NCI-H2081 treated with DMSO at 0.1 percent for 48 hours (cell line): ENCODE measurements at regions not wholly inside any gene's neighbourhood (a gene's known extent, or its start where the extent isn't known, plus 50 kb on each side); places are given as distances from the start of the nearest gene placed in this dataset.

Experiments
- DNase-seq: peaks from one replicate; lab custom pipeline; 2025; lab: John Stamatoyannopoulos, UW

DNA sequence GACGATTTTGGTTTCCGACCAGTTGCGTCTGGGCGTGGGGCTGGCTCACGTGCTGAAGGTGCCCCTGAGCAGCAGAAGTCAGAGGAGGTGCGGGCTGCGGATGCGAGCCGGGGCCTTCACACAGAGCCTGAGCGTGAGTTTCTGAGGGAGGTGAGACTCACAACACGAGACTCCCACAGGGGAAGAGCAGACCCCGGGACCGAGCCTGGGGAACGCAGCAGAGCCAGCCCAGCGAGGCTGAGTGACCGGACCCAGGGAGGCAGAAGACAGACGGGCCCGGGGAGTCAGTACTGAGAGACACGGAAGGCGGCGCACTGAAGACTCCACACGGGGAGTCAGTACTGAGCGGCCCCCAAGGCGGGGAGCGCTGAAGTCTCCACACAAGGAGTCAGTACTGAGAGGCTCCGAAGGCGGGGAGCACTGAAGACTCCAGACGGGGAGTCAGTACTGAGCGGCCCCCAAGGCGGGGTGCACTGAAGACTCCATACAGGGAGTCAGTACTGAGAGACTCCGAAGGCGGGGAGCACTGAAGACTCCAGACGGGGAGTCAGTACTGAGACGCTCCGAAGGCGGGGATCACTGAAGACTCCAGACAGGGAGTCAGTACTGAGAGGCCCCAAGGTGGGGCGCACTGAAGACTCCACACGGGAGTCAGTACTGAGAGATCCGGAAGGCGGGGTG, 77.8 kb downstream of the DLL1 start:
- no peak for DNase-seq

DNA sequence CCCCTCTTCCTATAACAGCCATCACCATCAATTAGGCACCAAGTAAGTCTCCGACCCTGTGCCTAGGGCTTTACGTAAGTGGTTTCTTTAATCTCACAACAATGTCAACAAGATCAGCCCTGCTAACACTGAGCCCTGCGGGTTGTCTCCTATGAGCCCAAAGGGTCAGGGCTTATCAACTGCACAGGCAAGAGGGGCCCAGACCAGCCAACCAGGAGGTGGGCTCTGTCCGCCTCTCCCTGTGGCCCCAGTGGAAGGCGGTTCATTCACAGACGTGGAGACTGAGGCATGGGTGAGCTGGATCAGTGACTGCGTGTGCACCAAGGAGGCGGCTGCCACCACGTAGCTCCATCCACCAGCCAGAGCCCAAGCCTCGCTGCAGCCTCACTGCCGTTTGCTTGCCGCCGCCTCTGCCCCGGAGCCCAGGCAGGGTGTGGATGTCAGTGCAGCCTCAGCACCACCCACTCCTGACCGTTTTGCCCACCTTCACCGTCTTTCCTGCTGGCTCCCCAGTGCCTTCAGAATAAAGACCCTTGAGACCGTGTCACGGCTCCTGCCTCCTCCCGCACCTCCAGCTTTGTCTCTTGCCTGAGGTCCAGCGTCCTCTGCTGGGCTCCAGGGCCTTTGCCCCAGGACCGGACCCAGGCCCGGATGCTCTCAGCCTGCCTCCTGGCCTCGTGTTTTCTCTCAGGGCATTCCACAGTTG, 78.7 kb downstream of the DLL1 start:
- DNase-seq, result no peak

DNA sequence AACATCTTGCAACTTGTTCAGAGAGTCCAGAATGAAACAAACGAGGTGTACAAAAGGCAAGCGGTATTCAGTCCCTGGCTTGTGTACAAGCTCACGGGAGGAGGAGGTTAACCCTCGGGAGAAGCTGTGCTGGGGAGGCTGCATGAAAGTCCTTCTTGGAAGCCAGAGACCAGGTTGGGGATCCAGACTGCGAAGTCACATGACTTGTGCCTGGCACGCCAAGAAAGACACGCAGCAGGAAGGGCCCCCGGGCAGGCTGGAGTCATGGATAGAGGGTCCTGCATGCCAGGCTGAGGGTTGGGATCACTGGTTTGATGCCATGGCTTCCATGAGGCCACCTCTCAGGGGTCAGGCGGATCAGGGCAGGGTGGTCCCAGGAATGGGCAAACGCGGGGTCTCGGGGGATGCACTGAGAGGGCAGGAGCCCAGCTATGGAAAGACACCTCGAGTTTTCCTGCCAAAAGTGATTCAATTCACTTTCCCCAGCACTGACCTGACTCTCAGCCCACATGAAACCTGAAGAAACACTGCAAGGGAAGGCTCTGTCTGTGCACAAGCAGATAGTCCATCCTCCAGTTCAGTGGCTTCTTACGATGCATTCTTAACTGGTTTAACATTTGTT, 79.4 kb downstream of the DLL1 start:
- no peak for DNase-seq

DNA sequence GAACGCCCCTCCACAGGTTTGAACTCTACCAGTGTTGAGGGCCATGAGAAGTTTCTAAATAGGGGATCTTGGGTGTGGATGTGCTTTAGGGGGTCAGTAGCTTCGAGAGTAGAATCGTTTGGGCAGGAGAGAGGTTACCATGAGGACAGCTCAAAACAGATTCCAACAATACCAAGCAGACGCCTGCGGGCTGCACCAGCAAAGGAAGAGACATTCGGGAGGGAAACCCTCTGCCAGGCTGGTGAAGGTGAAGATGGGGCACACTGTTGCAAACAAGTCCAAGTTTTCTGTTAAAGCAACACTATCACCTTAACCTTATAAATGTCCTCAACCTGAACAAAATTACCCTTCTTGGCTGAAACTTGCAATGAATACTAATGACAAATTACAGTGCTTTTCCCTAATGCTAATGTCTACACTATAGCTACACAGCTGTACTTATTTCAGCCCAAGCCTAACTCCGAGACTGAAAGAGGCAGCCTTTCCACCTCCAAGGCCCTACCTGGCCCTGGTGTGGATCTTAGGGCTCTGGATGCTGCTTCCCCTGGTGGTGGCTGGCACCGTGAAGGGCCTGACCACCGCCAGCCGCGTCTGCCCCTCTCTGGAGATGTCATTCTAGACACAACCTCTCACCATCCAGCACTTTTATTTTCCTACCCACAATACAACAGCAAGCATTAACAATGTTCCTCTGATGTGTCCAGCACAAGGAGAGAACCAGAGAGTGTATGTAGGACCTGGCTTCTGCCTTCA, 80.1 kb downstream of the DLL1 start:
- DNase-seq, result no peak

DNA sequence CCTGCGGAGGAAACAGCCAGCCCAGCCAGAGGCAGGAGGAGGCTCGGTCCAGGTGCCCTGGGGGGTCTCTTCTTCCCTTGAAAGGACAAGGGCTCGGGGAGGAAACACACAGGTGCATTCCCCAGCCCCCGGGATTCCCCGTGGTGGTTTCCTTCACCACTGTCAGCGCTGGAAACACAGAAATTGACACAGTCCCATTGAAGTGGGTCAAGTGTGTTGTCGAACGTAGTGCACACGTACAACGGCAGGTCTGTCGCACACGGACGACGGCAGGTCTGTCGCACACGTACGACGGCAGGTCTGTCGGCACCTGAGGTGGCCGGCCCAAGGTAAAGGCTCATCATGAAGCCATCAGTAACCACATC, 80.9 kb downstream of the DLL1 start:
- DNase-seq, result no peak

DNA sequence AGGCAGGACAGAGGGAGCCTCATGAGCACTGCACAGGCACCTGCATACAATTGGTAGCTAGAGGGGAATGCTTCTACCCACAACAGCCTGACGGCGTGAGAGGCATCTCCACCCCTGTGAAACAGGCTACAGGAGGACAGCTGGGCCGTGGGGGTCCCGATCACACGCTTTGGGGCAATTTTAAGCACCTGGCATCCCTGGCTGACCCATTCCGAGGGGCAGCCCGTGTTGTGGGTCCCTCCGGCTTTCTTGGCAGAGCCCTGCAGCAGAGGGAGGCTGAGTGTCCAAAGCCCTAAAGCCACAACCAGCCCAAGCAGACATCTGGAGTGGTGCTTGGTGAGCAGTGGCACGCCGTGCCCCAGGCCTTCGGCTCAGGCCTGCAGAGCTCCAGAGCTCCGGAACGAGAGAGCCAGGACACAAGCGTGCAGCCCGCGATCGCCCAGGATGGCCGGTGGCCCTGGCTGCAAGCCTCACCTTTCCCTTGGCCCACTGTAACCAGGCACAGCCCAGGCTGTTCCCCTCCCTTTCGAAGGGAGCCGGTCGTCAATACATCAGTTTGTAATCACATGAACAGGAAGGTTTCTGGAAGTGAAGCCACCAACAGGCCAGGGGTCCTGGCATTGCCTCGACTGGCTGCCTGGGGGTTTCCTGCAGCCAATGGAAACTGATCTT, 81.4 kb downstream of the DLL1 start:
- no peak for DNase-seq

DNA sequence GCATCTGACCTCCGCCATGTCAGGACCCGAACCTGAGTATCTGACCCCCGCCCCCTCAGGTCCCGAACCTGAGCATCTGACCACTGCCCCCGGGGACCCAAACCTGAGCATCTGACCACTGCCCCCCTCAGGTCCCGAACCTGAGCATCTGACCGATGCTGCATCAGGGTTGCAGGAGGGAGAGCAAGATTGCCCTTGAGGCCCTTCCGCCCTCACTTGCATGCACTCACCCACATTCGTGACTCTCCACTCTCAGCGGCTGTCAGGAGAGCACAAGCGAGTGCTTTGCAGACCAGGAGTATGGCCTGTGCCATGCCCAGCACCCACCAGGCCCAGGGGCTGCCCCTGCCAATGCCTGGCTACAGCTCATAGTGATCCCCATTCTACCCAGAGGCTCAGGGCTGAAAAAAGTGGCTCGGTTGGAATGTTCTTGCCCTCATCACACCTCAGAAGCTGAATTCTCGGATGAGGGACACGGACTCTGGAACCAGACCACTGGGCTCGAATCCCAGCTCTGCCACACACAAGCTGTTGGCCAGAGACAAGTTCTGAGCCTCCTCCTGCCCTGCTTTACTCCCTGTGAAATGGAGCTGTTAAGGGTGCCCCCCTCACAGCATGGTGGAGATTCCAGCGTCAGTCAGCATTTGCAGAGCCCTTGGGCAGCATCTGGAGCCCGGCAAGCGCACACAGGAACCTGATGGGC, 82.1 kb downstream of the DLL1 start:
- DNase-seq, result no peak

DNA sequence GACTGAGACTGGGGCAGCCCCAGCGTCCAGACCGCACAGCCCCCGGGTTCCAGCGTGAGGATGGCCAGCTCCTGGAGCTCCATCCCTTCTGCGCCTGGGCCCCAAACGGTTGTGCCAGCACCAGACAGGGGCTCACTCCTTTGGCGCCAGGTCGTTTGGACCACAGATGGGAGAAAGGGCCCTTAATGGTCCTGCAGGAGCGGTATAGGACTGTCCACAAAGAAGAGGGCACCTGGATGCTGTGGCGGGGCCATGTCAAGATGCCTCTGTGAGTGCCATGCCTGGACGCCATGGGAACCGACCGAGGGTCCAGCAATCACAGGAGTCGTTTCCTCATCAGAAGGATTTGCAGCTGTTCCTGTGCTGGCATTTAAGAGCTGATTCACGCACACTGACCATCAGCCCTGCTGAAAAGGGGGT, 82.7 kb downstream of the DLL1 start:
- no peak for DNase-seq

DNA sequence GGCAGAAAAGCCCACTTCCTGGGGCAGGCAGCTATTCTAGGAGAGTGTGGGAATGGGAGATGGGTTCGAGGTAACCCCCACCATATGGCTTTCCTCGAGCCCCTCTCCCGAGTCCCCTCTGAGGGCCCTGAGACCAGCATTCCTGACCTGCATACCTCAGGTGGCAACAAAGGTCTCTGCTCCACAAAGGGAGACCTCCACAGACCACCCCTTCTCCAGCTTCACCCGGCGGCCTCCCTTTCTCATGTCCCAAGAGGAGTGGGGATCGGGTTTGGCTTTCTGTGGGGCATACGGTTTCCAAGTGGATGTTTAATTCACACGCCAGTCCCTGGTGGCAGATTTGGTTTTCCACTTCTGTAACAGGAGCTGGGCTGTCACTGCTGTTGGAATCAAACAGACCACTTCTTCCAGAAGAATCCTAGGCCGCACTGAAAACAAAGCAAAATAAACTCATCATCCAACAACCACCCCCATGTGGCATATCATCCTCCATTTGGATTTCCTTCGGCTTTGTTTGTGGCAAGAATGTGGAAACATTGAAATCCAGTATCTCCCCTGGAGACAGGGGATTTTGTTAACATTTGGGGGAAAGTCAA, 83.2 kb downstream of the DLL1 start:
- DNase-seq, result no peak

DNA sequence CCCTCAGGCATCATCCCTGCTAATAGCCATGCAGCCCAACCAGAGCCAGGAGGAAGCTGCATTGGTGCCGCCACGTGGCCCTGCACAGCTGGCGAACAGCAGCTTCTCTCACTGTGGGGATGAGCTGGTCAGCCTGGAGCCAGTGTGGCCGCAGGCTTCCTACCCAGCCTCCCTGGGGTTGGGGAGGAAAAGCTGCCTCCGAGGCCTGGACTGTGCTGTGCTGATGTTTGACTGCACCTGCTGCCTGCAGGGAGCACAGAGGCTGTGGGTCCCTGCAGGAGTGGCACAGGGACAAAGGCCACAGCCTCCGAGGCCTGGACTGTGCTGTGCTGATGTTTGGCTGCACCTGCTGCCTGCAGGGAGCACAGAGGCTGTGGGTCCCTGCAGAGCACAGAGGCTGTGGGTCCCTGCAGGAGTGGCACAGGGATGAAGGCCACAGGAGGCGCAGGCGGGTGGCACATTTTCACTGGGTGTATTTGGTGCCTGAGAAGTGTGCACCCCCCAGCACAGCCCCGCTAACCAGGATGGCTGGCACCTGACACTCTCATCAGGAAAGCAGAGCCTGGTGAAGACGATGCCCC, 83.9 kb downstream of the DLL1 start:
- no peak for DNase-seq

DNA sequence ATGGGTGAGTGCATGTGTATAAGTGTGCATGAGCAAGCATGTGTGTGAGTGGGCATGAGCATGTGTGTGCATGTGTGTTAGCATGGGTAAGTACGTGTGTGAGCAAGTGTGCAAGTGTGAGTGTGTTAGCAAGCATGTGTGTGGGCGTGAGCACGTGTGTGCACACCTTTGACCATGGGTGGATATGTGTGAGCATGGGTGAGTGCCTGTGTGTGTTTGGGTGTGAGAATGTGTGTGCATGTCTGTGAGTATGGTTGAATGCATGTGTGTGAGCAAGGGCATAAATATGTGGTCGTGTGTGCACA, 84.6 kb downstream of the DLL1 start:
- no peak for DNase-seq

DNA sequence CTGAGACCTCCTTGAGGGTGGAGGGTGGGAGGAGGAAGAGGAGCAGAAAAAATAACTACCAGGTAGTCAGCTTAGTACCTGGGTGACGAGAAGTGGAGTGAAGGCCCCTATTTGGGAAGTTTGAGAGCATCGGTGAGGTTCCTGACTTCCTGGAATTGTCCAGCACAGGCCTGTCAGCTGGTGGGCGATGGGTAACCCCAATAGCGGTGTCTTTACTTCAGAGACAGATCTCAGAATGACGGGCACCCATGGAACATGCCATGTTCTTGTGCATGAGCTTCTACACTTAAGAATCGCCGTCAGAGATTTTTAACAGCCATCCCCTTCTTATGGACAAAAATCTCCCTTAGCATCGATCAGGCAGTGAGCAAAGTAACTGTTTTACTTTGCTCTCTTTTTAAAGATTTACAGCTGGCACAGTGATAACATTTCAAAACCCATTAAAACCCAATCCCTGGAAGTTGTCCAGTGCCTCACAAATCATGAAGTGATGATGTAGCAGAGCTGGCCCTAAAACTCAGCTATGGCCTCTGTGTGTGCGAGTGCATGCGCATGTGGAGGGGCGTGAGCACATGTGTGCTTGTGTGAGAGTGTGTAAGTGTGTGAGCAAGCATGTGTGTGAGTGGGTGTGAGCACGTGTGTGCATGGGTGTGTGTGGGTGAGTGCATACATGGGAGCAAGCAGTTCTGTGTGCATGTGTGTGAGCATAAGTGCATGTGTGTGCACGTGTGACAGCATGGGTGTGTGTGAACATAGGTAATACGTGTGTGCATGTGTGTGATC, 85.2 kb downstream of the DLL1 start:
- DNase-seq, result no peak

DNA sequence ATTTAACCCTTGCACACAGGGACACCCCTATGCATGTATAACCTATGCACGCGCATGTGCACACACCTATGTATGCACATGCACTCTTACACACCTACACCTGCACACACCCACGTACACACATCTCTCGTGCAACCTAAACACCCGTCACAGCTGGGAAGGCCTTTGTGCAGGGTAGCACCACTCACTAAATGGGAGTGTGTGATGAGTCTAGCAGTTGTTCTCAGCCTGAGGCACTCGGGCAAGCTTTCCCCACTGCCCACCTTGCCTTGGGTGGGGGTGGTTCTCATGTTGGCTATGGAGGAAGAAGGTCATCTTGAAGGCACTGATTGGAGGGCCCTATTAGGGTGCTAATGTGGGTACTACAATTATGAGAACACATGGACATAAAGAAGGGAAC, 85.8 kb downstream of the DLL1 start:
- no peak for DNase-seq

DNA sequence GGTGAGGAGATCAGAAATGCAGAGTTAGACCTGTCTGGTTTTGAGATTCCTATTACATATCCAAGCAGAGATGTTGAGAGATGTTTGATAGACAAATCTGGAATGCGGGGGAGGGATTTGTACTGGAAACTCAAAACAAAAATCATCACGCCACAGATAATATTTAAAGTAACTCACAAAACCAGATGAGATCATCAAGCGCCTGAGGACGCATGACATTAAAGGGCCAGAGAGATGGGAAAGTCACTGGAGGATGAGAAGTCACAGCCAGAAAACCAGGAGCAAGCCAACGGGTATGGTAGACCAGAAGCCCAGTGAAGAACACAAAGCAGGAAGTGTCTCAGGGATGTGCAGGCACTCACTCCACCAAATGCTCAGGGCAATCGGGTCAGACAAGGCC, 87.7 kb downstream of the DLL1 start:
- DNase-seq, result no peak

DNA sequence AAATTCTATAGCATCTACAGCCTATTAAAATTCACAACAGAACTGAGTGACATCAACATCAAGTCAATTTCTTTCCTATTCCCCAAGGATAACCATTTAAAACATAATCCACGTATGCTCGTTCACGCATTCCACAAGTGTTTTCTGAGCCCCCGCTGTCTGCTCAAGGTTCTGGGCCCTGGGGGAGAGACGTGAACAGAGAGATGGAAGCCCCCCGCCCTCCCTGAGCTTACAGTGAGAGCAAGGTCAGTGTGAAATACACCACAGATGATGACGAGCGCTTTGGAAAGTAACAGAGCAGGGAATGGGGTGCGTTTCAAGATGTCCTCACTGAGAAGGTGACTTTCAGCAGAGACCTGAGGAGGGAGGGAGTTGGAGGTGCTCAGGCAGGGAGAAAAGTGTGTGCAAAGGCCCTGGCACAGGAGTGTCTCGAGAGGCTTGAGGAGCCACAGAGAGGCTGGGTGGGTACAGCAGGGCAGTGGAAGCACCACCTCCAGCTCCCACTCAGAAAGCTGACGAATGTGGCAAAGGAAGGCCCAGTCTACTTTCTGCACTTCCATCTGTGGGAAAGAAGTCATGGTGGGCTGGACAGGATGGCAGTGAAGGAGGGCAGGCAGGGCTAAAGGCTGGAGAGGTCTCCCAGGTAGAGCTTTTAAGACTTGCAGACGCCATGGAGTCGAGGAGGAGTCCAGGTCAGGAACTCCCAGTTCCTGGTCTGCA, 88.3 kb downstream of the DLL1 start:
- no peak for DNase-seq

DNA sequence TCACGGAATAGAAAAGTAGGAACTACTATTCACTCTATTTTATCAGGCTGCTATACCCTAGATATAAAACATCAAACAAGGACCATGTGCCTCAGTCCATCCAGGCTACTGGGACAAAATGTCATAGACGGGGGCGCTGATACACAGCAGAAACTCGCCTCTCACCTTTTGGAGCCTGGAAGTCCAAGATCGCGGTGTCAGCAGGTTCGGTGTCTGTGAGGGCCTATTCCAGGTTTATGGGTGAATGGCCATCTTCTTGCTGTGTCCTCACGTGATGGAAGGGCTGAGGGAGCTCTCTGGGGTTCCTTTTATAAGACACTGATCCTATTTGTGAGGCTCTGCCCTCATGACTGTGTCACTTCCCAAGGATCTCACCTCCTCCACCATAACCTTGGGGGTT, 89.5 kb downstream of the DLL1 start:
- no peak for DNase-seq

DNA sequence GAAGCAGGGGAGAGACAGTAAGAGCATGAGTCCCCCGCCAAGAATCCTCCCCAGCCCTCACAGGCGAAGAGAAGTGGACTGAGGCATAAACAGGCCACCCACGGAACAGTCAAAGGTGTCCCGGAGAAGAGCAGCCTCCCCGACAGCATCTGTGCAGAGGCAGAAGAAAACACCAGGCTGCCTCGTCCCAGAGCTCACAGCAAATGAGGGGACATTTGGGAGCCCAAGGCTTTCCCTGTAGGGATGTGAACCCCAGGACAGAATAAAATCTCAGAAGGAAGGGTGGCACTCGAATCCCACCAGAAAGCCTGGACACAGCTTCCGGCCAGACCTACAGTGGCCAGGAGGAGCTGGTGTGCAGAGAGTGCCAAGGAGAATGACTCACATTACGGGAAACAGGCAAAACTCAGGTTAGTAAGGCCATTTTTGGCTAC, 90.4 kb downstream of the DLL1 start:
- DNase-seq, result no peak

DNA sequence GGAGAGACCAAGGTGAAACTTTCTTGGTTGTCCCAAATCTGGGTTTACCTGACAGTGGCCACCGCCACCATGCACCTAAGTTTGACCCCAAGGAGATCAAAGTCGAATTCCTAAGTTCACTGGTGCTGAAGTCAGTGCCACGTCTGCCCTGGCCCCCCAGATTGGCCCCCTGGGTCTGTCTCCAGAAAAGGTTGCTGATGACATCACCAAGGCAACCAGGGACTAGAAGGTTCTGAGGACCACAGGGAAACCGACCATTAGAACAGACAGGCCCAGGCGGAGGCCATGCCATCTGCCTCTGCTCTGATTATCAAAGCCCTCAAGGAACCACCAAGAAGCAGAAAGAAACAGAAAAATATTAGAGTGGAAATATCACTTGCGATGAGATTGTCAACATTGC, 91.2 kb downstream of the DLL1 start:
- no peak for DNase-seq

DNA sequence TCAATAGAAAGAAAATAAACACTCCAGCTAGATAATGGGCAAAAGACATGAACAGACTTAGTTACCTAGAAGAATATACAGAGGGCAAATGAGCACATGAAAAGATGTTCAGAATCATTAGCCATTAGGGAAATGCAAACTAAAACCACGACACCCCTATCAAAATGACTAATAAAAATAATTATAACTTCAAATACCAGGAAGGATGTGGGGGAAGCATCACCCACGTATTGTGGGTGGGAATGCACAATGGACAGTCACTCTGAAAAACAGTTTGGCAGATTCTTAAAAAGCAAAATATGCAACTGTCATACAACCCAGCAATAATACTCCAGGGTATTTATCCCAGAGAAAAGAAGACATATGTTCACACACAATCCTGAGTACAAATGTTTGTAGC, 92.6 kb downstream of the DLL1 start:
- no peak for DNase-seq
